ENCODE measurements at regions not wholly inside any gene's neighbourhood (a gene's known extent, or its start where the extent isn't known, plus 50 kb on each side); places are given as distances from the start of the nearest gene placed in this dataset.

GRCh38 chr4:17081179-17081578, 182.7 kb upstream of the LDB2 start:
- DNase-seq (ENCODE audit: insufficient read length, low spot score) (no peak), FAIRE-seq (no peak)

GRCh38 chr4:17077105-17077504, 178.7 kb upstream of the LDB2 start:
- no peak for DNase-seq (ENCODE audit: insufficient read length, low spot score)
- FAIRE-seq = no peak

GRCh38 chr4:17072483-17072882, 174.0 kb upstream of the LDB2 start:
- DNase-seq (ENCODE audit: insufficient read length, low spot score) (no peak), FAIRE-seq (no peak)

GRCh38 chr4:17068891-17069290, 170.4 kb upstream of the LDB2 start:
- FAIRE-seq (no peak), DNase-seq (ENCODE audit: insufficient read length, low spot score) (no peak)

- DNase-seq (ENCODE audit: insufficient read length, low spot score) = no peak
- no peak for FAIRE-seq
These were observed 169.9 kb upstream of the LDB2 start for GRCh38 chr4:17068392-17068791.

- FAIRE-seq (no peak), DNase-seq (ENCODE audit: insufficient read length, low spot score) (no peak)
These were observed 168.5 kb upstream of the LDB2 start for GRCh38 chr4:17066972-17067371.

GRCh38 chr4:17066236-17066635, 167.8 kb upstream of the LDB2 start:
- DNase-seq (ENCODE audit: insufficient read length, low spot score) (no peak), FAIRE-seq (no peak)

- no peak for FAIRE-seq
These were observed 167.4 kb upstream of the LDB2 start for GRCh38 chr4:17065821-17066220.

GRCh38 chr4:17064959-17065358, 166.5 kb upstream of the LDB2 start:
- FAIRE-seq (no peak), DNase-seq (ENCODE audit: insufficient read length, low spot score) (no peak)

More at GRCh38 chr4:17065821-17066220, 167.4 kb upstream of the LDB2 start:
- no peak for DNase-seq (ENCODE audit: insufficient read length, low spot score)

GRCh38 chr4:17063888-17064287, 165.4 kb upstream of the LDB2 start:
- FAIRE-seq (no peak), DNase-seq (ENCODE audit: insufficient read length, low spot score) (no peak)

GRCh38 chr4:17060230-17060629, 161.8 kb upstream of the LDB2 start:
- DNase-seq (ENCODE audit: insufficient read length, low spot score) = no peak
- FAIRE-seq = no peak

- DNase-seq (ENCODE audit: insufficient read length, low spot score) (no peak), FAIRE-seq (no peak)
These were observed 160.7 kb upstream of the LDB2 start for GRCh38 chr4:17058916-17059741.

- FAIRE-seq (no peak), DNase-seq (ENCODE audit: insufficient read length, low spot score) (no peak)
These were observed 160.1 kb upstream of the LDB2 start for GRCh38 chr4:17058536-17058915.

- FAIRE-seq (no peak), DNase-seq (ENCODE audit: insufficient read length, low spot score) (no peak)
These were observed 158.6 kb upstream of the LDB2 start for GRCh38 chr4:17057035-17057434.

GRCh38 chr4:17055788-17056187, 157.3 kb upstream of the LDB2 start:
- FAIRE-seq (no peak), DNase-seq (ENCODE audit: insufficient read length, low spot score) (no peak)

- no peak for FAIRE-seq
- no peak for DNase-seq (ENCODE audit: insufficient read length, low spot score)
These were observed 147.4 kb upstream of the LDB2 start for GRCh38 chr4:17045866-17046265.

GRCh38 chr4:17038510-17039176, 140.2 kb upstream of the LDB2 start:
- no peak for DNase-seq (ENCODE audit: insufficient read length, low spot score)
- no peak for FAIRE-seq

- DNase-seq (ENCODE audit: insufficient read length, low spot score) = no peak
- no peak for FAIRE-seq
These were observed 135.3 kb upstream of the LDB2 start for GRCh38 chr4:17033768-17034181.

GRCh38 chr4:17033025-17033767, 134.8 kb upstream of the LDB2 start:
- no peak for FAIRE-seq

GRCh38 chr4:17030543-17030942, 132.1 kb upstream of the LDB2 start:
- no peak for FAIRE-seq

More at GRCh38 chr4:17033025-17033767, 134.8 kb upstream of the LDB2 start:
- no peak for DNase-seq (ENCODE audit: insufficient read length, low spot score)

GRCh38 chr4:17029964-17030363, 131.5 kb upstream of the LDB2 start:
- no peak for FAIRE-seq
- DNase-seq (ENCODE audit: insufficient read length, low spot score) = no peak

More at GRCh38 chr4:17030543-17030942, 132.1 kb upstream of the LDB2 start:
- DNase-seq (ENCODE audit: insufficient read length, low spot score) = no peak
